ENCODE measurements at regions not wholly inside any gene's neighbourhood (a gene's known extent, or its start where the extent isn't known, plus 50 kb on each side); places are given as distances from the start of the nearest gene placed in this dataset.

GRCh38 chr4:173940146-173940545 lies 343.3 kb downstream of the FBXO8 start:
- ATAC-seq (ENCODE audit: low FRiP score in 2 of 2): no peak
- no peak for DNase-seq
- WGBS, 2 donors: 32 to 36% methylated on average over 5 of the region's 5 CpGs
- Histone ChIP-seq H3K4me3 (no peak overlapping the region), H3K4me1 (no peaks in the 10 kb centered on the region), H3K27ac (no peak overlapping the region), H3K36me3 (no peaks in the 10 kb centered on the region), H3K27me3 (no peaks in the 10 kb centered on the region), H3K9me3 (no peaks in the 10 kb centered on the region)
- TF ChIP-seq, protein P1, sequence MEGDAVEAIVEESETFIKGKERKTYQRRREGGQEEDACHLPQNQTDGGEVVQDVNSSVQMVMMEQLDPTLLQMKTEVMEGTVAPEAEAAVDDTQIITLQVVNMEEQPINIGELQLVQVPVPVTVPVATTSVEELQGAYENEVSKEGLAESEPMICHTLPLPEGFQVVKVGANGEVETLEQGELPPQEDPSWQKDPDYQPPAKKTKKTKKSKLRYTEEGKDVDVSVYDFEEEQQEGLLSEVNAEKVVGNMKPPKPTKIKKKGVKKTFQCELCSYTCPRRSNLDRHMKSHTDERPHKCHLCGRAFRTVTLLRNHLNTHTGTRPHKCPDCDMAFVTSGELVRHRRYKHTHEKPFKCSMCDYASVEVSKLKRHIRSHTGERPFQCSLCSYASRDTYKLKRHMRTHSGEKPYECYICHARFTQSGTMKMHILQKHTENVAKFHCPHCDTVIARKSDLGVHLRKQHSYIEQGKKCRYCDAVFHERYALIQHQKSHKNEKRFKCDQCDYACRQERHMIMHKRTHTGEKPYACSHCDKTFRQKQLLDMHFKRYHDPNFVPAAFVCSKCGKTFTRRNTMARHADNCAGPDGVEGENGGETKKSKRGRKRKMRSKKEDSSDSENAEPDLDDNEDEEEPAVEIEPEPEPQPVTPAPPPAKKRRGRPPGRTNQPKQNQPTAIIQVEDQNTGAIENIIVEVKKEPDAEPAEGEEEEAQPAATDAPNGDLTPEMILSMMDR (IDR thresholded peaks at IDR 0.05): no peak
- TF ChIP-seq EP300 (IDR thresholded peaks at IDR 0.05) (no peak), POLR2A (IDR thresholded peaks at IDR 0.05) (no peak), POLR2AphosphoS5 (IDR thresholded peaks at IDR 0.05) (no peak)

- H3K27me3 ChIP-seq: no peaks in the 10 kb centered on the region
- ATAC-seq (ENCODE audit: low FRiP score in 2 of 2): no peak
- WGBS, 2 donors: 71 to 83% methylated on average over 2 of the region's 2 CpGs
- H3K36me3 ChIP-seq: no peaks in the 10 kb centered on the region
- TF ChIP-seq EP300 (IDR thresholded peaks at IDR 0.05) (no peak), POLR2AphosphoS5 (IDR thresholded peaks at IDR 0.05) (no peak), POLR2A (IDR thresholded peaks at IDR 0.05) (no peak)
- TF ChIP-seq, protein P1 (IDR thresholded peaks at IDR 0.05): no peak
- H3K9me3 ChIP-seq: no peaks in the 10 kb centered on the region
- H3K4me1 ChIP-seq: no peaks in the 10 kb centered on the region
- no peak overlapping the region for H3K27ac ChIP-seq
- H3K4me3 ChIP-seq: no peak overlapping the region
- no peak for DNase-seq
Measured at GRCh38 chr4:173937631-173938270, 345.7 kb downstream of the FBXO8 start.

GRCh38 chr4:173936861-173937260 lies 346.6 kb downstream of the FBXO8 start:
- WGBS, 2 donors: 46 to 58% methylated on average over 1 of the region's 1 CpG
- no peak overlapping the region for H3K4me3 ChIP-seq
- no peaks in the 10 kb centered on the region for H3K4me1 ChIP-seq
- DNase-seq (no peak), ATAC-seq (ENCODE audit: low FRiP score in 2 of 2) (no peak)
- no peaks in the 10 kb centered on the region for H3K36me3 ChIP-seq
- no peaks in the 10 kb centered on the region for H3K27me3 ChIP-seq
- no peak overlapping the region for H3K27ac ChIP-seq
- no peaks in the 10 kb centered on the region for H3K9me3 ChIP-seq
- TF ChIP-seq POLR2A (IDR thresholded peaks at IDR 0.05) (no peak), POLR2AphosphoS5 (IDR thresholded peaks at IDR 0.05) (no peak), EP300 (IDR thresholded peaks at IDR 0.05) (no peak)
- TF ChIP-seq, protein P1 (IDR thresholded peaks at IDR 0.05): no peak

DNA sequence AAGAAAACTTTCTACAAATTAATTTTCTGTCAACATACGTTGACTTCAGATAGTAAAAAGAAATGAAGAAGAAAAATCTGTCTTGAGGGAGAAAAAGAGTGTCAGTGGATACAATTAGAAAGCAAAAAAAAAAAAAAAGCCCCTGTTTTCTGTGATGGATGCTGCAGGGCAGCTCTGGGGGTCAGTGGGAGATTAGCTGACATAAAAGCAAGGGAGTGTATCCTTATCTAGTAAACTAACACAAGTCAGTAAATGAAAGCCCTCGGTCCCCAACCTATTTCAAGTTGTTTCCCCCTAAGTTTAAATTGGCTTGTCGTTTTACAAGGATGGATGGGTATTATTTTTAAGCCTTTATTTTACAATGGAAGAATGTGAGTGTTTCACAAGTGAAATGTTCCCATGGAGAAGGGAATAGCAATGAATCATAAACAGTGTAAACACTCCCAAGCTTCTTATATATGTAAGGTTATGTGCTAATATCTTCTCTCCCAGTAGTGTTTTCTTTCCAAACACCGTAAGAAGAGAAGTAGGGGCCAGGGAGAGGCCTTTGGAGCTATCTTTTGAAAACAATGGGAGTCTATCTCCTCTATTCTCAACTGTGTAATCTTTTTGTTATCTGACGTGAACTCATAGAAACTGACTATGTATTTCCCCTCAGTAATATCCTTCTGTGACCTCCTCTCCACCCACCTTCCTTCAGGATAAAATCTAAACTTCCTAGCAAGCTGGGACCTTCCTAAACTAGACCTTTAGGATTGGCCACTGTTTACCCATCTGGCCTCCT lies 347.7 kb downstream of the FBXO8 start:
- Histone ChIP-seq H3K36me3 (no peaks in the 10 kb centered on the region), H3K27ac (no peak overlapping the region), H3K4me1 (no peaks in the 10 kb centered on the region), H3K27me3 (no peaks in the 10 kb centered on the region), H3K4me3 (no peak overlapping the region), H3K9me3 (no peaks in the 10 kb centered on the region)
- DNase-seq (no peak), ATAC-seq (ENCODE audit: low FRiP score in 2 of 2) (no peak)
- no peak for TF ChIP-seq POLR2AphosphoS5 (IDR thresholded peaks at IDR 0.05)
- no peak for TF ChIP-seq POLR2A (IDR thresholded peaks at IDR 0.05)
- no peak for TF ChIP-seq EP300 (IDR thresholded peaks at IDR 0.05)
- TF ChIP-seq, protein P1 (IDR thresholded peaks at IDR 0.05): no peak
- WGBS, 2 donors: 42 to 48% methylated on average over 5 of the region's 5 CpGs
